ENCODE measurements at regions not wholly inside any gene's neighbourhood (a gene's known extent, or its start where the extent isn't known, plus 50 kb on each side); places are given as distances from the start of the nearest gene placed in this dataset.
"Not testable (repeated sequence)": the region's sequence is repeated elsewhere in the genome, so short reads cannot be mapped to it uniquely, and the experiment has no call there.

DNA sequence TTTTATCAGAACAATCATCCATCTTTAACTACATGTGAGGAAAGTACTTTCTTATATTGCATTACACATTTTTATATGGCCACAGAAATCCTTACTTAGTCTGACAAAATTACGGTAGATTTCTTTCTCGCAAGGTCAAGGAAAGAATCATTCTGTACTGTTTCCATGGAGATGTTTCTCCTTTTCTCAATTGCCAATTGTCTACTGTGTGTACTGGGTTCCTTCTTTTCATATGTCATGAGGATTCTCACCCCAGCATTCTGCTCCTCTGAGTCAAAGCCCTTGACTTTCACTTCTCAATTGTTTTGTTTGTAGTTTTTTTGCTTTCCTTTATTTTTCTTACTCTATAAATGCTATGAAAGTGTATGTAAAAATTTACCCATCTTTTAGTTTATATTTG, 99.3 kb upstream of the AGAP9 start:
- TF ChIP-seq, protein P1, sequence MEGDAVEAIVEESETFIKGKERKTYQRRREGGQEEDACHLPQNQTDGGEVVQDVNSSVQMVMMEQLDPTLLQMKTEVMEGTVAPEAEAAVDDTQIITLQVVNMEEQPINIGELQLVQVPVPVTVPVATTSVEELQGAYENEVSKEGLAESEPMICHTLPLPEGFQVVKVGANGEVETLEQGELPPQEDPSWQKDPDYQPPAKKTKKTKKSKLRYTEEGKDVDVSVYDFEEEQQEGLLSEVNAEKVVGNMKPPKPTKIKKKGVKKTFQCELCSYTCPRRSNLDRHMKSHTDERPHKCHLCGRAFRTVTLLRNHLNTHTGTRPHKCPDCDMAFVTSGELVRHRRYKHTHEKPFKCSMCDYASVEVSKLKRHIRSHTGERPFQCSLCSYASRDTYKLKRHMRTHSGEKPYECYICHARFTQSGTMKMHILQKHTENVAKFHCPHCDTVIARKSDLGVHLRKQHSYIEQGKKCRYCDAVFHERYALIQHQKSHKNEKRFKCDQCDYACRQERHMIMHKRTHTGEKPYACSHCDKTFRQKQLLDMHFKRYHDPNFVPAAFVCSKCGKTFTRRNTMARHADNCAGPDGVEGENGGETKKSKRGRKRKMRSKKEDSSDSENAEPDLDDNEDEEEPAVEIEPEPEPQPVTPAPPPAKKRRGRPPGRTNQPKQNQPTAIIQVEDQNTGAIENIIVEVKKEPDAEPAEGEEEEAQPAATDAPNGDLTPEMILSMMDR (IDR thresholded peaks at IDR 0.05; ENCODE audit: insufficient read depth, low read length), result not testable (repeated sequence)
- not testable (repeated sequence) for TF ChIP-seq POLR2AphosphoS5 (IDR thresholded peaks at IDR 0.05; ENCODE audit: low read depth); GABPA (IDR thresholded peaks at IDR 0.05; ENCODE audit: low read depth); SPI1 (IDR thresholded peaks at IDR 0.05; ENCODE audit: borderline replicate concordance, low read depth)
- TF ChIP-seq, protein P2, sequence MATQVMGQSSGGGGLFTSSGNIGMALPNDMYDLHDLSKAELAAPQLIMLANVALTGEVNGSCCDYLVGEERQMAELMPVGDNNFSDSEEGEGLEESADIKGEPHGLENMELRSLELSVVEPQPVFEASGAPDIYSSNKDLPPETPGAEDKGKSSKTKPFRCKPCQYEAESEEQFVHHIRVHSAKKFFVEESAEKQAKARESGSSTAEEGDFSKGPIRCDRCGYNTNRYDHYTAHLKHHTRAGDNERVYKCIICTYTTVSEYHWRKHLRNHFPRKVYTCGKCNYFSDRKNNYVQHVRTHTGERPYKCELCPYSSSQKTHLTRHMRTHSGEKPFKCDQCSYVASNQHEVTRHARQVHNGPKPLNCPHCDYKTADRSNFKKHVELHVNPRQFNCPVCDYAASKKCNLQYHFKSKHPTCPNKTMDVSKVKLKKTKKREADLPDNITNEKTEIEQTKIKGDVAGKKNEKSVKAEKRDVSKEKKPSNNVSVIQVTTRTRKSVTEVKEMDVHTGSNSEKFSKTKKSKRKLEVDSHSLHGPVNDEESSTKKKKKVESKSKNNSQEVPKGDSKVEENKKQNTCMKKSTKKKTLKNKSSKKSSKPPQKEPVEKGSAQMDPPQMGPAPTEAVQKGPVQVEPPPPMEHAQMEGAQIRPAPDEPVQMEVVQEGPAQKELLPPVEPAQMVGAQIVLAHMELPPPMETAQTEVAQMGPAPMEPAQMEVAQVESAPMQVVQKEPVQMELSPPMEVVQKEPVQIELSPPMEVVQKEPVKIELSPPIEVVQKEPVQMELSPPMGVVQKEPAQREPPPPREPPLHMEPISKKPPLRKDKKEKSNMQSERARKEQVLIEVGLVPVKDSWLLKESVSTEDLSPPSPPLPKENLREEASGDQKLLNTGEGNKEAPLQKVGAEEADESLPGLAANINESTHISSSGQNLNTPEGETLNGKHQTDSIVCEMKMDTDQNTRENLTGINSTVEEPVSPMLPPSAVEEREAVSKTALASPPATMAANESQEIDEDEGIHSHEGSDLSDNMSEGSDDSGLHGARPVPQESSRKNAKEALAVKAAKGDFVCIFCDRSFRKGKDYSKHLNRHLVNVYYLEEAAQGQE (IDR thresholded peaks at IDR 0.05; ENCODE audit: insufficient replicate concordance, low read depth), result not testable (repeated sequence)
